Endodermal cell (in vitro differentiated cells): ENCODE measurements at regions not wholly inside any gene's neighbourhood (a gene's known extent, or its start where the extent isn't known, plus 50 kb on each side); places are given as distances from the start of the nearest gene placed in this dataset.
"Not testable (repeated sequence)": the region's sequence is repeated elsewhere in the genome, so short reads cannot be mapped to it uniquely, and the experiment has no call there.

Experiments
- DNase-seq: peaks from one replicate; pipeline ENCODE4 v3.0.0-alpha.2; 2017
- H3K27ac ChIP-seq: 2 replicates; pipeline ENCODE4 v1.5.1; 2013; ENCODE audit warnings: mild to moderate bottlenecking, low read depth, low read length, moderate library complexity
- H3K27me3 ChIP-seq: 2 replicates; pipeline ENCODE4 v1.6.1; 2013; ENCODE audit warnings: mild to moderate bottlenecking, low read length, moderate library complexity; ENCODE audit not compliant: insufficient read depth, control insufficient read depth, poor library complexity, severe bottlenecking
- H3K36me3 ChIP-seq: 2 replicates; pipeline ENCODE4 v1.7.0; 2013; ENCODE audit warnings: mild to moderate bottlenecking, low read length, moderate library complexity; ENCODE audit not compliant: control insufficient read depth, insufficient read depth
- H3K4me1 ChIP-seq: one replicate; pipeline ENCODE4 v1.7.0; 2013; ENCODE audit warnings: low read length; ENCODE audit not compliant: control insufficient read depth, insufficient read depth
- H3K4me3 ChIP-seq: 2 replicates; pipeline ENCODE4 v1.5.1; 2013; ENCODE audit warnings: mild to moderate bottlenecking, low read length, moderate library complexity
- H3K9ac ChIP-seq: 2 replicates; pipeline ENCODE4 v1.6.1; 2013; ENCODE audit warnings: mild to moderate bottlenecking, low read length, moderate library complexity; ENCODE audit not compliant: poor library complexity, severe bottlenecking; ENCODE audit errors: extremely low read depth
- H3K9me3 ChIP-seq: 2 replicates; pipeline ENCODE4 v1.6.1; 2013; ENCODE audit warnings: mild to moderate bottlenecking, low read length, moderate library complexity; ENCODE audit not compliant: control insufficient read depth
- H3K27ac Mint-ChIP-seq: 2 replicates; pipeline ENCODE4 v1.8.0; 2020; ENCODE audit warnings: mixed read lengths
- H3K27me3 Mint-ChIP-seq: 2 replicates; pipeline ENCODE4 v1.8.0; 2021; ENCODE audit warnings: mild to moderate bottlenecking, mixed read lengths; ENCODE audit not compliant: insufficient read depth
- H3K36me3 Mint-ChIP-seq: 2 replicates; pipeline ENCODE4 v1.8.0; 2020; ENCODE audit warnings: low read depth, mixed read lengths
- H3K4me1 Mint-ChIP-seq: 2 replicates; pipeline ENCODE4 v1.8.0; 2020; ENCODE audit warnings: mixed read lengths
- H3K4me3 Mint-ChIP-seq: 2 replicates; pipeline ENCODE4 v1.8.0; 2020; ENCODE audit warnings: mild to moderate bottlenecking, moderate library complexity, mixed read lengths
- H3K9me3 Mint-ChIP-seq: 2 replicates; pipeline ENCODE4 v1.8.0; 2020; ENCODE audit warnings: mild to moderate bottlenecking, mixed read lengths
- WGBS, 2 experiments: methylation state at CpG; one replicate each; pipeline versions ENCODE4 v1.1.5 to v1.1.7; 2013; ENCODE audit warnings: missing lambda C conversion rate in 2 of 2, mixed read lengths in 1 of 2; ENCODE audit not compliant: insufficient coverage in 1 of 2, insufficient read length in 1 of 2; 5-methylcytosine and 5-hydroxymethylcytosine counted together
- TF ChIP-seq, protein P1 (sequence below): fragments of 200-600 bp; sonication (generic); conservative IDR thresholded peaks from 2 replicates; pipeline ENCODE4 v1.5.0; 2021; ENCODE audit warnings: antibody characterized with exemption, mild to moderate bottlenecking

DNA sequence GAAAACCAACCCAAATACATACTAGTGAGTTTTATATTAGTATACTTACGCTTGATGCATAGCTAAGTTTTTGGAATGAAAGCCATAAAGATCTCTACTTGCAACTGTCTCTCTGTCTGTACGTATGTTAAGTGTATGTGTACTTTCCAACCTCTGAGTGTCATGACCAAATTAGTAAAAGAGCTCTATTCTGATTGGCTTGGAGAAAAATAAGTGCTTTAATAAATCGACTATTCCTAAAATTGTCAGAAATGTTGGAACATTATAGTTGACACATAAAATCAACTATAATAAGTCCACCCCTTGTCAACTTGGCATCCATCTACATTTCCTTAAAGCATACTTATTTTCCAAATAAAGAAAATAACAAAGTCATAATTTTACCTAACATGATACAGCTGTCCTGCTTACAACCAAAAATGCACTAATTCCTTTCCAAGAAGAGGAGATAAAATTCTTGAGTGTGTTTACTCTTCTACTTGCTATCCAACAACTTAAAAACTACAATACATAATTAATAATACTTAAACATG is 507.4 kb upstream of the ATP2B1 start:
- WGBS, 2 experiments = 54 to 100% methylated on average over 1 to 3 of the region's 3 CpGs
- H3K9ac ChIP-seq = no peak overlapping the region
- H3K36me3 Mint-ChIP-seq = no peaks in the 10 kb centered on the region
- no peak overlapping the region for H3K27ac Mint-ChIP-seq
- no peaks in the 10 kb centered on the region for H3K36me3 ChIP-seq
- TF ChIP-seq, protein P1, sequence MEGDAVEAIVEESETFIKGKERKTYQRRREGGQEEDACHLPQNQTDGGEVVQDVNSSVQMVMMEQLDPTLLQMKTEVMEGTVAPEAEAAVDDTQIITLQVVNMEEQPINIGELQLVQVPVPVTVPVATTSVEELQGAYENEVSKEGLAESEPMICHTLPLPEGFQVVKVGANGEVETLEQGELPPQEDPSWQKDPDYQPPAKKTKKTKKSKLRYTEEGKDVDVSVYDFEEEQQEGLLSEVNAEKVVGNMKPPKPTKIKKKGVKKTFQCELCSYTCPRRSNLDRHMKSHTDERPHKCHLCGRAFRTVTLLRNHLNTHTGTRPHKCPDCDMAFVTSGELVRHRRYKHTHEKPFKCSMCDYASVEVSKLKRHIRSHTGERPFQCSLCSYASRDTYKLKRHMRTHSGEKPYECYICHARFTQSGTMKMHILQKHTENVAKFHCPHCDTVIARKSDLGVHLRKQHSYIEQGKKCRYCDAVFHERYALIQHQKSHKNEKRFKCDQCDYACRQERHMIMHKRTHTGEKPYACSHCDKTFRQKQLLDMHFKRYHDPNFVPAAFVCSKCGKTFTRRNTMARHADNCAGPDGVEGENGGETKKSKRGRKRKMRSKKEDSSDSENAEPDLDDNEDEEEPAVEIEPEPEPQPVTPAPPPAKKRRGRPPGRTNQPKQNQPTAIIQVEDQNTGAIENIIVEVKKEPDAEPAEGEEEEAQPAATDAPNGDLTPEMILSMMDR = no peak
- no peak overlapping the region for H3K4me3 ChIP-seq
- no peaks in the 10 kb centered on the region for H3K4me1 Mint-ChIP-seq
- no peaks in the 10 kb centered on the region for H3K27me3 ChIP-seq
- H3K4me3 Mint-ChIP-seq = no peak overlapping the region
- H3K9me3 Mint-ChIP-seq = peaks cover 2% of the 10 kb centered on the region
- H3K9me3 ChIP-seq = no peaks in the 10 kb centered on the region
- H3K4me1 ChIP-seq = no peaks in the 10 kb centered on the region
- no peak overlapping the region for H3K27ac ChIP-seq
- no peaks in the 10 kb centered on the region for H3K27me3 Mint-ChIP-seq
- no peak for DNase-seq

DNA sequence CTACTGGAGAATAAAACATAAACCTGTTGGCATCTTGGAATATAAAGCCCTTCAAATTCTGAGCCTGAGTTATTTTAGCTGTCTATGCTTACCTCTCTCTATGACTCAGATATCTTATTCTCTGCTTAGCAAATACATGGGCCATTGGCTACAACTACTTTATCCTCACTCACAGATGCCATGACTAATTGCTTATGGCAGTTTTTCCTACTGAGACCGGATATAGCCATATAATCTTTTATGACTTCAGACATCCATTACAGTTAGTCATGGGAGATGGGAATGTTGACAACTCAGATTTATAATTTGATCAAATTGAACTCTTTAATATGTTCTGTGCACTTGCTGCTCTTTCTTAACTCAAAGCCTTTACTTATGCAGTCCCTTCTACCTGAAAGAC is 502.4 kb upstream of the ATP2B1 start:
- H3K9ac ChIP-seq = no peak overlapping the region
- TF ChIP-seq, protein P1 = no peak
- H3K27ac ChIP-seq = no peak overlapping the region

DNA sequence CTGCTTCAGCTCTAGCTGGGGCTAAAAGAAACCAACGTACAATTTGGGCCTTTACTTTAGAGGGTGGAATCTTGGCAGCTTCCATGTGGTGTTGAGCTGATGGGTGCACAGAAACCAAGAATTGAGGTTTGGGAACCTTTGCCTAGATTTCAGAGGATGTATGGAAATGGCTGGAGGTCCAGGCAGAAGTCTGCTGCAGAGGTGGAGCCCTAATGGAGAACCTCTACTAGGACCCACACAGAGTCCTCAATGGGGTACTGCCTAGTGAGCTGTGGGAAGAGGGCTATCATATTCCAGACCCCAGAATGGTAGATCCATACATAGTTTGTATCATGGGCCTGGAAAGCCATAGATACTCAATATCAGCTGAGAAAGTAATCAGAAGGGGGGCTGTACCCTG is 500.4 kb upstream of the ATP2B1 start:
- Histone ChIP-seq H3K27me3 (no peaks in the 10 kb centered on the region), H3K36me3 (no peaks in the 10 kb centered on the region), H3K9ac (no peak overlapping the region), H3K4me3 (no peak overlapping the region), H3K4me1 (no peaks in the 10 kb centered on the region), H3K9me3 (peaks cover 11% of the 10 kb centered on the region), H3K27ac (no peak overlapping the region)
- 97% methylated on average over 1 of the region's 1 CpG; no CpG with 5 or more reads in 1 of the 2 experiments for WGBS, 2 experiments
- no peaks in the 10 kb centered on the region for H3K36me3 Mint-ChIP-seq
- no peaks in the 10 kb centered on the region for H3K4me1 Mint-ChIP-seq
- TF ChIP-seq, protein P1 = no peak
- H3K9me3 Mint-ChIP-seq = peaks cover 28% of the 10 kb centered on the region
- no peak for DNase-seq
- H3K27ac Mint-ChIP-seq = no peak overlapping the region
- no peaks in the 10 kb centered on the region for H3K27me3 Mint-ChIP-seq
- no peak overlapping the region for H3K4me3 Mint-ChIP-seq

More for the DNA sequence above, 502.4 kb upstream of the ATP2B1 start:
- Mint-ChIP-seq H3K4me1 (no peaks in the 10 kb centered on the region), H3K36me3 (no peaks in the 10 kb centered on the region), H3K27ac (no peak overlapping the region), H3K9me3 (peaks cover 28% of the 10 kb centered on the region), H3K4me3 (no peak overlapping the region), H3K27me3 (no peaks in the 10 kb centered on the region)
- no peak overlapping the region for H3K4me3 ChIP-seq
- no peaks in the 10 kb centered on the region for H3K4me1 ChIP-seq
- no peaks in the 10 kb centered on the region for H3K36me3 ChIP-seq
- DNase-seq = no peak
- peaks cover 11% of the 10 kb centered on the region for H3K9me3 ChIP-seq
- no peaks in the 10 kb centered on the region for H3K27me3 ChIP-seq
- WGBS, 2 experiments = 86% methylated on average over 1 of the region's 1 CpG; no CpG with 5 or more reads in 1 of the 2 experiments

DNA sequence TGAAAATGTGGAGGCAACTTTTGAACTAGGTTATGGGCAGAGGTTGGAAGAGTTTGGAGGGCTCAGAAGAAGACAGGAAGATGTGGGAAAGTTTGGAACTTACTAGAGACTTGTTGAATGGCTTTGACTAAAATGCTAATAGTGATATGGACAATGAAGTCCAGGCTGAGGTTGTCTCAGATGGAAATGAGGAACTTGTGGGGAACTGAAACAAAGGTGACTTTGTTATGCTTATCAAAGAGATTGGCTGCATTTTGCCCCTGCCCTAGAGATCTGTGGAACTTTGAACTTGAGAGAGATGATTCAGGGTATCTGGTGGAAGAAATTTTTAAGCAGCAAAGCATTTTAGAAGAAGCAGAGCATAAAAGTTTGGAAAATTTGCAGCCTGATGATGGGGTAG is 499.7 kb upstream of the ATP2B1 start:
- H3K9me3 Mint-ChIP-seq = peaks cover 28% of the 10 kb centered on the region
- H3K27me3 Mint-ChIP-seq, H3K4me1 Mint-ChIP-seq, H3K27ac Mint-ChIP-seq, H3K36me3 ChIP-seq, H3K4me3 ChIP-seq, H3K9ac ChIP-seq, H3K4me3 Mint-ChIP-seq, H3K36me3 Mint-ChIP-seq, H3K4me1 ChIP-seq, H3K27me3 ChIP-seq, DNase-seq, H3K27ac ChIP-seq: not testable (repeated sequence)
- peaks cover 11% of the 10 kb centered on the region for H3K9me3 ChIP-seq
